ENCODE measurements at regions not wholly inside any gene's neighbourhood (a gene's known extent, or its start where the extent isn't known, plus 50 kb on each side); places are given as distances from the start of the nearest gene placed in this dataset.

DNA sequence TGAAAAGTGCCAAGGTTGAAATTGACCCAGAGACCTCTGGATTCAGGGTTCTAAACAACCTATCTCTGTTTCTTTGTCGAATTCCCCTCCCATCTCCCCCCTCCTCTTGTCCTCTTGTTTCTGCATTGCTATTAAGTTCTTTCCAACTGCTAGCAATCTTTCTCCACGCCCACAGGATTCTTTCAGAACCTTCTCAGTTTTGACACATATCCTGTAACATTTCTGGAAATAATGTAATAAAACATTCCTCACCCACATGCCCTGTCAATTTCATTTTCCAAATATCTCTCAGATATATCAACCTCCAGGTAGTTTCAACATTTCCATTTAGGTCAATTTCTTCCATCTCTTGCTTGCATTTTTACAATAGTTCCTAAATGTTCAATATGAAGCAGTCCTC lies 1105.9 kb downstream of the ARAP2 start:
- Histone ChIP-seq H3K36me3 (replicated peaks in 1 of 2; ENCODE audit: control insufficient read depth in 1 of 2, insufficient read depth in 2 of 2, low read length in 2 of 2) (no peaks in the 10 kb centered on the region), H3K27ac (ENCODE audit: low read depth in 1 of 2, low read length in 2 of 2) (no peak overlapping the region), H3K27me3 (ENCODE audit: control insufficient read depth in 2 of 2, insufficient read depth in 2 of 2, low read length in 2 of 2) (no peaks in the 10 kb centered on the region), H2AFZ (ENCODE audit: insufficient read depth, low read depth, low read length, poor library complexity, severe bottlenecking) (no peak overlapping the region), H3K4me2 (replicated peaks; ENCODE audit: extremely low read depth, low read length, poor library complexity, severe bottlenecking) (no peak overlapping the region), H3K4me3 (replicated peaks in 1 of 3; ENCODE audit: low read depth in 2 of 3, low read length in 3 of 3) (no peak overlapping the region), H4K20me1 (ENCODE audit: insufficient read depth, low read length) (no peaks in the 10 kb centered on the region), H3K9me3 (replicated peaks in 1 of 2; ENCODE audit: control insufficient read depth in 1 of 2, insufficient read depth in 1 of 2, low read length in 2 of 2) (peaks cover 0 to 7% of the 10 kb centered on the region in 2 donors), H3K79me2 (ENCODE audit: insufficient read depth, low read length) (no peaks in the 10 kb centered on the region), H3K4me1 (ENCODE audit: control insufficient read depth in 1 of 2, insufficient read depth in 2 of 2, low read length in 2 of 2) (no peaks in the 10 kb centered on the region), H3K9ac (ENCODE audit: insufficient read depth, low read length, poor library complexity, severe bottlenecking) (no peak overlapping the region)
- Mint-ChIP-seq H3K9me3 (peaks cover 0 to 7% (median 1%) of the 10 kb centered on the region in 7 donors), H3K4me1 (no peaks in the 10 kb centered on the region), H3K27ac (no peak overlapping the region), H3K27me3 (ENCODE audit: low read depth in 3 of 3) (no peaks in the 10 kb centered on the region), H3K36me3 (no peaks in the 10 kb centered on the region), H3K4me3 (no peak overlapping the region)
- 83% methylated on average over 1 of the region's 2 CpGs for WGBS (ENCODE audit: insufficient coverage)
- no peak for DNase-seq
- intact Hi-C loops (cut with micrococcal nuclease) = no loop called here
- TF ChIP-seq, protein P1, sequence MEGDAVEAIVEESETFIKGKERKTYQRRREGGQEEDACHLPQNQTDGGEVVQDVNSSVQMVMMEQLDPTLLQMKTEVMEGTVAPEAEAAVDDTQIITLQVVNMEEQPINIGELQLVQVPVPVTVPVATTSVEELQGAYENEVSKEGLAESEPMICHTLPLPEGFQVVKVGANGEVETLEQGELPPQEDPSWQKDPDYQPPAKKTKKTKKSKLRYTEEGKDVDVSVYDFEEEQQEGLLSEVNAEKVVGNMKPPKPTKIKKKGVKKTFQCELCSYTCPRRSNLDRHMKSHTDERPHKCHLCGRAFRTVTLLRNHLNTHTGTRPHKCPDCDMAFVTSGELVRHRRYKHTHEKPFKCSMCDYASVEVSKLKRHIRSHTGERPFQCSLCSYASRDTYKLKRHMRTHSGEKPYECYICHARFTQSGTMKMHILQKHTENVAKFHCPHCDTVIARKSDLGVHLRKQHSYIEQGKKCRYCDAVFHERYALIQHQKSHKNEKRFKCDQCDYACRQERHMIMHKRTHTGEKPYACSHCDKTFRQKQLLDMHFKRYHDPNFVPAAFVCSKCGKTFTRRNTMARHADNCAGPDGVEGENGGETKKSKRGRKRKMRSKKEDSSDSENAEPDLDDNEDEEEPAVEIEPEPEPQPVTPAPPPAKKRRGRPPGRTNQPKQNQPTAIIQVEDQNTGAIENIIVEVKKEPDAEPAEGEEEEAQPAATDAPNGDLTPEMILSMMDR (IDR thresholded peaks at IDR 0.05) = no peak

DNA sequence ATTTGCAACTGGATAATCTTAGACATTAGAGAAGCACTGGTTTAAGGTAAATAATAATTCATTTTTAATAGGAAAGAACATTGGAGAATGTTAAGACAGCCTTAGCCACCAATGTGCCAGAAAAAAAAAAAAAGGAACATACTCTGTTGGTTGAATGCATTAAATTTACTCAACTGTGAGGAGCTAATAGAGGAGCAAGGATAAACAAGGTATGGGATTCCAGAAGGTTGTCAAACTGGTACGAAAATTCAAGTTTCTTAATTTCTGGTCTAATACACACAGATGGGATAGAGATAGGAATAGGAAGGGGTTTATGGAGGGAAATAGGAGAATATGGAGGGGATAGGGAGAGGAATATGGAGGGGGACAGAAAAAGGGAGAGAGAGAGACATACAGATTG lies 1096.6 kb downstream of the ARAP2 start:
- no peaks in the 10 kb centered on the region for H3K79me2 ChIP-seq (ENCODE audit: insufficient read depth, low read length)
- H3K27ac Mint-ChIP-seq = peak overlapping the region in 1 of 7 donors; percentile 6
- no peak overlapping the region for H3K27ac ChIP-seq (ENCODE audit: low read depth in 1 of 2, low read length in 2 of 2)
- no peaks in the 10 kb centered on the region for H4K20me1 ChIP-seq (ENCODE audit: insufficient read depth, low read length)
- H3K4me2 ChIP-seq (replicated peaks; ENCODE audit: extremely low read depth, low read length, poor library complexity, severe bottlenecking) = no peak overlapping the region
- TF ChIP-seq, protein P1 (IDR thresholded peaks at IDR 0.05) = no peak
- no peak overlapping the region for H3K4me3 Mint-ChIP-seq
- no peaks in the 10 kb centered on the region for H3K27me3 ChIP-seq (ENCODE audit: control insufficient read depth in 2 of 2, insufficient read depth in 2 of 2, low read length in 2 of 2)
- H3K4me1 ChIP-seq (ENCODE audit: control insufficient read depth in 1 of 2, insufficient read depth in 2 of 2, low read length in 2 of 2) = no peaks in the 10 kb centered on the region
- H3K9ac ChIP-seq (ENCODE audit: insufficient read depth, low read length, poor library complexity, severe bottlenecking) = no peak overlapping the region
- WGBS (ENCODE audit: insufficient coverage) = 100% methylated on average over 1 of the region's 1 CpG
- peaks cover 0 to 2% (median 0%) of the 10 kb centered on the region in 3 donors for H3K27me3 Mint-ChIP-seq (ENCODE audit: low read depth in 3 of 3)
- no peak overlapping the region for H2AFZ ChIP-seq (ENCODE audit: insufficient read depth, low read depth, low read length, poor library complexity, severe bottlenecking)
- no peaks in the 10 kb centered on the region for H3K4me1 Mint-ChIP-seq
- no peak for DNase-seq
- peaks cover 0 to 11% (median 0%) of the 10 kb centered on the region in 7 donors for H3K9me3 Mint-ChIP-seq
- H3K36me3 ChIP-seq (replicated peaks in 1 of 2; ENCODE audit: control insufficient read depth in 1 of 2, insufficient read depth in 2 of 2, low read length in 2 of 2) = no peaks in the 10 kb centered on the region
- intact Hi-C loops (cut with micrococcal nuclease) = no loop called here
- H3K9me3 ChIP-seq (replicated peaks in 1 of 2; ENCODE audit: control insufficient read depth in 1 of 2, insufficient read depth in 1 of 2, low read length in 2 of 2) = peaks cover 0 to 6% of the 10 kb centered on the region in 2 donors
- H3K36me3 Mint-ChIP-seq = no peaks in the 10 kb centered on the region
- H3K4me3 ChIP-seq (replicated peaks in 1 of 3; ENCODE audit: low read depth in 2 of 3, low read length in 3 of 3) = no peak overlapping the region
